Pancreas (tissue), 10 donors: ENCODE measurements at regions not wholly inside any gene's neighbourhood (a gene's known extent, or its start where the extent isn't known, plus 50 kb on each side); places are given as distances from the start of the nearest gene placed in this dataset.

Source experiments
- ATAC-seq, 4 donors: fragments of 200-7000 bp; cut with Tn5 transposase; one replicate each; pipeline versions ENCODE4 v1.8.0 to v1.9.1; 2020; ENCODE audit warnings: mild to moderate bottlenecking in 4 of 4, moderate library complexity in 4 of 4
- DNase-seq, 6 donors: peaks; one replicate each; pipeline ENCODE4 v3.0.0-alpha.2; 2020
- FAIRE-seq: peaks from 2 replicates; lab custom pipeline; 2012; peaks lifted over from hg19 to GRCh38; lab: Jason Lieb, UNC
- H3K27ac ChIP-seq, 4 donors: fragments of 200-600 bp; sonication (generic); 1 replicate in 3 of 4; 2 replicates in 1 of 4; pipeline versions ENCODE4 v1.5.0 to v1.8.0; 2020
- H3K27me3 ChIP-seq, 4 donors: fragments of 200-600 bp; one replicate each; pipeline ENCODE4 v1.8.0; 2021
- H3K36me3 ChIP-seq, 3 donors: fragments of 200-600 bp; sonication (generic) in 1 of 3; one replicate each; pipeline versions ENCODE4 v1.5.0 to v1.8.0; 2020 to 2021
- H3K4me1 ChIP-seq, 3 donors: fragments of 200-600 bp; one replicate each; pipeline ENCODE4 v1.8.0; 2021
- H3K4me3 ChIP-seq, 4 donors: fragments of 200-600 bp; sonication (generic) in 2 of 4; one replicate each; pipeline versions ENCODE4 v1.5.0 to v1.8.0; 2020 to 2021
- H3K9me3 ChIP-seq, 4 donors: fragments of 200-600 bp; one replicate each; pipeline ENCODE4 v1.8.0; 2021
- CTCF ChIP-seq, 4 donors: fragments of 200-600 bp; sonication (generic) in 3 of 4; IDR thresholded peaks; one replicate each; pipeline versions ENCODE4 v1.5.0 to v1.8.0; 2021; ENCODE audit warnings: antibody characterized with exemption in 4 of 4
- WGBS, 2 donors: extraction: QIAGEN DNeasy Blood & Tissue Kit; methylation state at CpG; one replicate each; pipeline ENCODE4 v1.1.7; 2013; 5-methylcytosine and 5-hydroxymethylcytosine counted together
- intact Hi-C, 3 donors: fragments of 100-400 bp; cut with DNase I; formaldehyde crosslinking; loops; one replicate each; pipeline versions ENCODE4 v1.11.1 to v1.14.2; 2022
- donor health status: healthy with polysubstance abuse.
- donor health status: DM: no; HTN: no; CAD: no; lungs with moderate emphysema.
- donor health status: DM: no; HTN: no; CAD: no.
- donor health status: control.
- donor health status: control.
- donor health status: Bipolar disorder and iron deficiency.
- donor health status: DM: yes; HTN: yes; CAD: no.
- donor health status: DM: no; HTN: no; CAD: no.
- donor health status: DM: no; HTN: no; CAD: no.
- donor health status: DM: yes; HTN: yes; CAD: no.

GRCh38 chr6:11951868-11952267 lies 60.2 kb upstream of the HIVEP1 start:
- no peaks in the 10 kb centered on the region for H3K36me3 ChIP-seq
- no peak for FAIRE-seq
- H3K4me3 ChIP-seq = no peak overlapping the region

GRCh38 chr6:11950109-11950508 lies 62.0 kb upstream of the HIVEP1 start:
- ATAC-seq = peak in 2 of 4 donors; percentile 59 to 78

More at GRCh38 chr6:11951868-11952267, 60.2 kb upstream of the HIVEP1 start:
- no peak for TF ChIP-seq CTCF (IDR thresholded peaks at IDR 0.05)
- Histone ChIP-seq H3K4me1 (no peaks in the 10 kb centered on the region), H3K9me3 (no peaks in the 10 kb centered on the region), H3K27me3 (no peaks in the 10 kb centered on the region), H3K27ac (no peak overlapping the region)
- 73 to 81% methylated on average over 3 of the region's 3 CpGs for WGBS, 2 donors
- DNase-seq (no peak), ATAC-seq (no peak)
- intact Hi-C loops = no loop called here

GRCh38 chr6:11947575-11947974 lies 64.5 kb upstream of the HIVEP1 start:
- WGBS, 2 donors = 93% methylated on average over 2 of the region's 2 CpGs
- DNase-seq (no peak), FAIRE-seq (no peak), ATAC-seq (peak in 1 of 4 donors; percentile 42)
- Histone ChIP-seq H3K36me3 (no peaks in the 10 kb centered on the region), H3K9me3 (no peaks in the 10 kb centered on the region), H3K27me3 (no peaks in the 10 kb centered on the region), H3K4me3 (no peak overlapping the region), H3K4me1 (peaks cover 5 to 14% (median 11%) of the 10 kb centered on the region in 3 donors), H3K27ac (no peak overlapping the region)
- no peak for TF ChIP-seq CTCF (IDR thresholded peaks at IDR 0.05)
- intact Hi-C loops = no loop called here

More at GRCh38 chr6:11950109-11950508, 62.0 kb upstream of the HIVEP1 start:
- Histone ChIP-seq H3K27me3 (no peaks in the 10 kb centered on the region), H3K4me1 (no peaks in the 10 kb centered on the region), H3K27ac (no peak overlapping the region), H3K4me3 (no peak overlapping the region), H3K36me3 (no peaks in the 10 kb centered on the region), H3K9me3 (no peaks in the 10 kb centered on the region)
- no peak for DNase-seq
- FAIRE-seq = no peak
- intact Hi-C loops = no loop called here
- TF ChIP-seq CTCF (IDR thresholded peaks at IDR 0.05) = no peak
- WGBS, 2 donors = 81 to 84% methylated on average over 2 of the region's 2 CpGs

GRCh38 chr6:11947063-11947462 lies 65.0 kb upstream of the HIVEP1 start:
- Histone ChIP-seq H3K27ac (no peak overlapping the region), H3K27me3 (no peaks in the 10 kb centered on the region), H3K4me1 (peaks cover 5 to 14% (median 11%) of the 10 kb centered on the region in 3 donors), H3K36me3 (no peaks in the 10 kb centered on the region), H3K9me3 (no peaks in the 10 kb centered on the region), H3K4me3 (no peak overlapping the region)
- FAIRE-seq = no peak
- no peak for ATAC-seq
- intact Hi-C loops = no loop called here
- DNase-seq = no peak
- WGBS, 2 donors = 87 to 93% methylated on average over 2 of the region's 2 CpGs
- TF ChIP-seq CTCF (IDR thresholded peaks at IDR 0.05) = no peak

GRCh38 chr6:11944111-11944510 lies 68.0 kb upstream of the HIVEP1 start:
- ATAC-seq (peak; percentile 36 to 83 (median 76)), FAIRE-seq (no peak), DNase-seq (peak in 1 of 6 donors; percentile 52)
- Histone ChIP-seq H3K4me1 (peaks cover 5 to 14% (median 11%) of the 10 kb centered on the region in 3 donors), H3K9me3 (no peaks in the 10 kb centered on the region), H3K36me3 (no peaks in the 10 kb centered on the region), H3K27me3 (no peaks in the 10 kb centered on the region), H3K27ac (no peak overlapping the region), H3K4me3 (no peak overlapping the region)
- 7 to 17% methylated on average over 1 of the region's 1 CpG for WGBS, 2 donors
- intact Hi-C loops = no loop called here
- TF ChIP-seq CTCF (IDR thresholded peaks at IDR 0.05) = no peak
